ENCODE measurements at regions not wholly inside any gene's neighbourhood (a gene's known extent, or its start where the extent isn't known, plus 50 kb on each side); places are given as distances from the start of the nearest gene placed in this dataset.

DNA sequence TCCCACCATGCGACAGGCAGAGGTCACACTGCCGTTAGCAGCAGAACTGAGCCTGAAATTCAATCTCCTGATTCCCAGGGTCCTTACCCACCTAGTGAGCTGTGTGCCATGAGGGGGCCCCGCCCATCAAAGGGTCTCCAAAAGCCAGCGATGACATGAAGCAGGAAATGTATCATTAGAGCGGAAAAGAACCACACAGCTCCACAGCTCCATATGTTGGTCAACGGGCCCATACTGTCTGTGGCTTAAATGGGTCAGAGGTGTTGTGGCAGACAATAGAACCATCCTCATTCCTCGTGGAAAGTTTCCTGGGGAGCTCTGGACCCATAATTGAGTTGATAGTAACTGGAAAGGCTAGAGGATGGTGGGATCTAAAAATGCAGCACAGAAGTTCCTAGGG, 68.1 kb upstream of the PODXL start:
- TF ChIP-seq CTCF (conservative IDR thresholded peaks at IDR 0.05; ENCODE audit: low read depth, low read length) (no peak), POLR2A (IDR thresholded peaks at IDR 0.05; ENCODE audit: low read depth, low read length) (no peak), RFX5 (IDR thresholded peaks at IDR 0.05; ENCODE audit: low read depth, low read length) (no peak), BHLHE40 (IDR thresholded peaks at IDR 0.05; ENCODE audit: low read depth, low read length) (no peak), RCOR1 (IDR thresholded peaks at IDR 0.05; ENCODE audit: insufficient replicate concordance, low read length) (no peak), MAFK (IDR thresholded peaks at IDR 0.05; ENCODE audit: low read depth, low read length) (no peak), MXI1 (IDR thresholded peaks at IDR 0.05; ENCODE audit: borderline replicate concordance, low read depth, low read length) (no peak), RAD21 (IDR thresholded peaks at IDR 0.05; ENCODE audit: low read length) (no peak), CEBPB (IDR thresholded peaks at IDR 0.05; ENCODE audit: low read depth, low read length) (no peak), FOS (IDR thresholded peaks at IDR 0.05; ENCODE audit: low read depth, low read length) (no peak), NFE2L2 (IDR thresholded peaks at IDR 0.05; ENCODE audit: low read depth, low read length) (no peak), SMC3 (IDR thresholded peaks at IDR 0.05; ENCODE audit: low read depth, low read length) (no peak), ELK1 (IDR thresholded peaks at IDR 0.05; ENCODE audit: borderline replicate concordance, low read depth, low read length) (no peak)
- TF ChIP-seq, protein P1, sequence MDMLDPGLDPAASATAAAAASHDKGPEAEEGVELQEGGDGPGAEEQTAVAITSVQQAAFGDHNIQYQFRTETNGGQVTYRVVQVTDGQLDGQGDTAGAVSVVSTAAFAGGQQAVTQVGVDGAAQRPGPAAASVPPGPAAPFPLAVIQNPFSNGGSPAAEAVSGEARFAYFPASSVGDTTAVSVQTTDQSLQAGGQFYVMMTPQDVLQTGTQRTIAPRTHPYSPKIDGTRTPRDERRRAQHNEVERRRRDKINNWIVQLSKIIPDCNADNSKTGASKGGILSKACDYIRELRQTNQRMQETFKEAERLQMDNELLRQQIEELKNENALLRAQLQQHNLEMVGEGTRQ (IDR thresholded peaks at IDR 0.05; ENCODE audit: low read depth, low read length), result no peak

Data from IMR-90 (cell line).